ENCODE measurements at regions not wholly inside any gene's neighbourhood (a gene's known extent, or its start where the extent isn't known, plus 50 kb on each side); places are given as distances from the start of the nearest gene placed in this dataset.

DNA sequence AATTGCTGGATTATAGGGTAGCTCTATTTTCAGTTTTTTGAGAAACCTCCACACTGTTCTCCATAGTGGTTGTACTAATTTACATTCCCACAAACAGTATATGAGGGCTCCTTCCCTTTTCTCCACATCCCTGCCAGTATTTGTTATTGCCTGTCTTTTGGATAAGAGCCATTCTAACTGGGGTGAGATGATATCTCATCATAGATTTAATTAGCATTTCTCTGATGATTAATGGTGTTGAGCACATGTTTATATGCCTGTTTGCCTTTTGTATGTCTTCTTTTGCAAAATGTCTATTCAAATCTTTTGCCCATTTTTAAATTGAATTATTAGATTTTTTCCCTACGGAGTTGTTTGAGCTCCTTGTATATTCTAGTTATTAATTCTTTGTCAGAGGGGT is 385.3 kb downstream of the CCER1 start:
- Mint-ChIP-seq H3K4me3 (no peak overlapping the region), H3K27ac (no peak overlapping the region), H3K9me3 (peaks cover 18% of the 10 kb centered on the region), H3K27me3 (no peaks in the 10 kb centered on the region), H3K36me3 (ENCODE audit: low read depth) (no peaks in the 10 kb centered on the region), H3K4me1 (no peaks in the 10 kb centered on the region)
- ChIA-PET POLR2A (no interaction called here), CTCF (no interaction called here)
- intact Hi-C loops (cut with micrococcal nuclease): no loop called here
- DNase-seq: no peak
- no peak for ATAC-seq (ENCODE audit: low read depth)
- TF ChIP-seq, protein P1, sequence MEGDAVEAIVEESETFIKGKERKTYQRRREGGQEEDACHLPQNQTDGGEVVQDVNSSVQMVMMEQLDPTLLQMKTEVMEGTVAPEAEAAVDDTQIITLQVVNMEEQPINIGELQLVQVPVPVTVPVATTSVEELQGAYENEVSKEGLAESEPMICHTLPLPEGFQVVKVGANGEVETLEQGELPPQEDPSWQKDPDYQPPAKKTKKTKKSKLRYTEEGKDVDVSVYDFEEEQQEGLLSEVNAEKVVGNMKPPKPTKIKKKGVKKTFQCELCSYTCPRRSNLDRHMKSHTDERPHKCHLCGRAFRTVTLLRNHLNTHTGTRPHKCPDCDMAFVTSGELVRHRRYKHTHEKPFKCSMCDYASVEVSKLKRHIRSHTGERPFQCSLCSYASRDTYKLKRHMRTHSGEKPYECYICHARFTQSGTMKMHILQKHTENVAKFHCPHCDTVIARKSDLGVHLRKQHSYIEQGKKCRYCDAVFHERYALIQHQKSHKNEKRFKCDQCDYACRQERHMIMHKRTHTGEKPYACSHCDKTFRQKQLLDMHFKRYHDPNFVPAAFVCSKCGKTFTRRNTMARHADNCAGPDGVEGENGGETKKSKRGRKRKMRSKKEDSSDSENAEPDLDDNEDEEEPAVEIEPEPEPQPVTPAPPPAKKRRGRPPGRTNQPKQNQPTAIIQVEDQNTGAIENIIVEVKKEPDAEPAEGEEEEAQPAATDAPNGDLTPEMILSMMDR (IDR thresholded peaks at IDR 0.05): no peak

- no peak for ATAC-seq (ENCODE audit: low read depth)
- H3K27ac Mint-ChIP-seq: no peak overlapping the region
- ChIA-PET POLR2A (no interaction called here), CTCF (no interaction called here)
- DNase-seq: no peak
- no peaks in the 10 kb centered on the region for H3K36me3 Mint-ChIP-seq (ENCODE audit: low read depth)
- no peak overlapping the region for H3K4me3 Mint-ChIP-seq
- intact Hi-C loops (cut with micrococcal nuclease): no loop called here
- H3K27me3 Mint-ChIP-seq: no peaks in the 10 kb centered on the region
- TF ChIP-seq, protein P1 (IDR thresholded peaks at IDR 0.05): no peak
- H3K9me3 Mint-ChIP-seq: peaks cover 17% of the 10 kb centered on the region
- no peaks in the 10 kb centered on the region for H3K4me1 Mint-ChIP-seq
These were observed 392.3 kb downstream of the CCER1 start for GRCh38 chr12:90562671-90563070.

DNA sequence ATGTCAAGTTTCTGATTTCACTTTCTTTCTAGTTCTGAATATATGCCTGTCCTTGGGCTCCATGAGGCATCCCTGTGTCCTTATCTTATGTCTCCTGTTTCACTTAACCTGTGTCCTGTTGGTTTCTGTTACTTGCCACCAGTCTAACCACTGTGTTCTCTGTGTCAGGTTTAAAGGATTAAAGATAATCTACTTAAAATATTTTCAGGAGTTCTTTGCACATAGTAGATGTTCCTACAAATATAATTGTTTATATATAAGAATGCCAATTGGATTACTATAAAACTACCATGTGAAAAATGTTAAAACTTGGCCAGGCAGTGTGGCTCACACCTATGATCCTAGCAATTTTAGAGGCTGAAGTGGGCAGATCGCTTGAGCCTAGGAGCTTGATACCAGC is 406.4 kb downstream of the CCER1 start:
- DNase-seq (no peak), ATAC-seq (ENCODE audit: low read depth) (no peak)
- ChIA-PET CTCF (no interaction called here), POLR2A (no interaction called here)
- Mint-ChIP-seq H3K27me3 (no peaks in the 10 kb centered on the region), H3K9me3 (no peaks in the 10 kb centered on the region), H3K4me1 (no peaks in the 10 kb centered on the region), H3K4me3 (no peak overlapping the region), H3K36me3 (ENCODE audit: low read depth) (no peaks in the 10 kb centered on the region), H3K27ac (no peak overlapping the region)
- TF ChIP-seq, protein P1 (IDR thresholded peaks at IDR 0.05): no peak
- intact Hi-C loops (cut with micrococcal nuclease): no loop called here

GRCh38 chr12:90546511-90546910 is 408.5 kb downstream of the CCER1 start:
- Mint-ChIP-seq H3K4me3 (no peak overlapping the region), H3K27me3 (no peaks in the 10 kb centered on the region)

GRCh38 chr12:90543841-90544240 is 411.1 kb downstream of the CCER1 start:
- no peaks in the 10 kb centered on the region for H3K36me3 Mint-ChIP-seq (ENCODE audit: low read depth)
- ATAC-seq (ENCODE audit: low read depth): no peak
- no peaks in the 10 kb centered on the region for H3K27me3 Mint-ChIP-seq
- DNase-seq: no peak
- ChIA-PET POLR2A (no interaction called here), CTCF (no interaction called here)
- H3K4me1 Mint-ChIP-seq: no peaks in the 10 kb centered on the region
- H3K27ac Mint-ChIP-seq: no peak overlapping the region
- H3K4me3 Mint-ChIP-seq: no peak overlapping the region
- TF ChIP-seq, protein P1 (IDR thresholded peaks at IDR 0.05): no peak
- no peaks in the 10 kb centered on the region for H3K9me3 Mint-ChIP-seq
- intact Hi-C loops (cut with micrococcal nuclease): no loop called here

More at GRCh38 chr12:90546511-90546910, 408.5 kb downstream of the CCER1 start:
- ChIA-PET POLR2A (no interaction called here), CTCF (no interaction called here)
- Mint-ChIP-seq H3K36me3 (ENCODE audit: low read depth) (no peaks in the 10 kb centered on the region), H3K27ac (no peak overlapping the region), H3K4me1 (no peaks in the 10 kb centered on the region), H3K9me3 (no peaks in the 10 kb centered on the region)
- no peak for DNase-seq
- intact Hi-C loops (cut with micrococcal nuclease): no loop called here
- ATAC-seq (ENCODE audit: low read depth): no peak
- TF ChIP-seq, protein P1 (IDR thresholded peaks at IDR 0.05): no peak

Data from activated B cell treated with CpG ODN at 0.5 μM for 24 hours (primary cell).